GM18907 (cell line): ENCODE measurements at regions not wholly inside any gene's neighbourhood (a gene's known extent, or its start where the extent isn't known, plus 50 kb on each side); places are given as distances from the start of the nearest gene placed in this dataset.

Source experiments
- ATAC-seq: cut with Tn5 transposase; IDR thresholded peaks from one replicate; pipeline ENCODE4 v1.9.1; 2021; ENCODE audit warnings: mild to moderate bottlenecking, moderate library complexity; ENCODE audit not compliant: unreplicated experiment

- no peak for ATAC-seq
Observed at GRCh38 chr2:103010751-103011150, 248.9 kb downstream of the TMEM182 start.

GRCh38 chr2:103012590-103012989, 250.8 kb downstream of the TMEM182 start:
- no peak for ATAC-seq

- no peak for ATAC-seq
Observed at GRCh38 chr2:103025056-103025455, 263.2 kb downstream of the TMEM182 start.

GRCh38 chr2:103028181-103028580, 266.4 kb downstream of the TMEM182 start:
- no peak for ATAC-seq
